Ishikawa (cell line): ENCODE measurements at regions not wholly inside any gene's neighbourhood (a gene's known extent, or its start where the extent isn't known, plus 50 kb on each side); places are given as distances from the start of the nearest gene placed in this dataset.

ENCODE experiments used
- CEBPB ChIP-seq: IDR thresholded peaks from 2 replicates; pipeline ENCODE4 v1.6.1; 2012
- CREB1 ChIP-seq: IDR thresholded peaks from 2 replicates; pipeline ENCODE4 v1.6.1; 2012; ENCODE audit warnings: low read depth
- EGR1 ChIP-seq: IDR thresholded peaks from 2 replicates; pipeline ENCODE4 v1.6.1; 2012
- EP300 ChIP-seq: IDR thresholded peaks from 2 replicates; pipeline ENCODE4 v1.6.1; 2012; ENCODE audit warnings: borderline replicate concordance
- FOXM1 ChIP-seq: IDR thresholded peaks from 2 replicates; pipeline ENCODE4 v1.6.1; 2012; ENCODE audit warnings: low read depth, borderline replicate concordance
- NFIC ChIP-seq: IDR thresholded peaks from 2 replicates; pipeline ENCODE4 v1.6.1; 2012
- RAD21 ChIP-seq: IDR thresholded peaks from 2 replicates; pipeline ENCODE4 v1.6.1; 2012; ENCODE audit warnings: low read depth
- TAF1 ChIP-seq: IDR thresholded peaks from 2 replicates; pipeline ENCODE4 v1.6.1; 2012; ENCODE audit warnings: low read depth, mild to moderate bottlenecking
- TCF12 ChIP-seq: IDR thresholded peaks from 2 replicates; pipeline ENCODE4 v1.6.1; 2012; ENCODE audit warnings: low read depth
- TEAD4 ChIP-seq: IDR thresholded peaks from 2 replicates; pipeline ENCODE4 v1.6.1; 2012
- YY1 ChIP-seq: IDR thresholded peaks from 2 replicates; pipeline ENCODE4 v1.6.1; 2012; ENCODE audit warnings: low read depth
- ZBTB7A ChIP-seq: IDR thresholded peaks from 2 replicates; pipeline ENCODE4 v1.6.1; 2012; ENCODE audit warnings: low read depth
- TF ChIP-seq, protein P1 (sequence below): IDR thresholded peaks from 2 replicates; pipeline ENCODE4 v1.6.1; 2012
- TF ChIP-seq, protein P2 (sequence below): IDR thresholded peaks from 2 replicates; pipeline ENCODE4 v1.6.1; 2012
- TF ChIP-seq, protein P3 (sequence below): IDR thresholded peaks from 2 replicates; pipeline ENCODE4 v1.6.1; 2012; ENCODE audit warnings: low read depth, mild to moderate bottlenecking

DNA sequence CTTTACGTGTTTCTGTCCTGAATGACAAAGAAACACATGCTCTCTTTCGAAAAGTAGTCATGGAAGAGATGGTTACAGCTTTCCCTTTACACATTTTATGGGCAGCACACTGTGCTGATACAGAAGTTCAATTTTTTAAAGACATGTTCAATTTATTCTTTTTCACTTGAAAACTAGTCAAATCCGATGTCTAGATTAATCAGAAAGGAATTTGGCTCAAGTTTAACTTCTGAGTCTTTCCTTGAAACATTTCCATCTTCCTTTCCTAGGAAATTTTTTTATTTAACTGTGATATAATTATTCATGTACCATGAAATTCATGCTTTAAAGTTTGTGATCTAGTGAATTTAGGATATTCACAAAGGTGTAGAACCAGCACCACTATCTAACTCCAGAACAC lies 360.1 kb downstream of the TNS3 start:
- TF ChIP-seq CREB1: no peak
- TF ChIP-seq TEAD4: no peak
- no peak for TF ChIP-seq TCF12
- no peak for TF ChIP-seq YY1
- TF ChIP-seq, protein P1, sequence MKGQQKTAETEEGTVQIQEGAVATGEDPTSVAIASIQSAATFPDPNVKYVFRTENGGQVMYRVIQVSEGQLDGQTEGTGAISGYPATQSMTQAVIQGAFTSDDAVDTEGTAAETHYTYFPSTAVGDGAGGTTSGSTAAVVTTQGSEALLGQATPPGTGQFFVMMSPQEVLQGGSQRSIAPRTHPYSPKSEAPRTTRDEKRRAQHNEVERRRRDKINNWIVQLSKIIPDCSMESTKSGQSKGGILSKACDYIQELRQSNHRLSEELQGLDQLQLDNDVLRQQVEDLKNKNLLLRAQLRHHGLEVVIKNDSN: no peak
- TF ChIP-seq CEBPB: no peak
- TF ChIP-seq, protein P2, sequence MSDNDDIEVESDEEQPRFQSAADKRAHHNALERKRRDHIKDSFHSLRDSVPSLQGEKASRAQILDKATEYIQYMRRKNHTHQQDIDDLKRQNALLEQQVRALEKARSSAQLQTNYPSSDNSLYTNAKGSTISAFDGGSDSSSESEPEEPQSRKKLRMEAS: no peak
- TF ChIP-seq EP300: no peak
- TF ChIP-seq EGR1: no peak
- TF ChIP-seq ZBTB7A: no peak
- TF ChIP-seq FOXM1: no peak
- TF ChIP-seq TAF1: no peak
- TF ChIP-seq, protein P3, sequence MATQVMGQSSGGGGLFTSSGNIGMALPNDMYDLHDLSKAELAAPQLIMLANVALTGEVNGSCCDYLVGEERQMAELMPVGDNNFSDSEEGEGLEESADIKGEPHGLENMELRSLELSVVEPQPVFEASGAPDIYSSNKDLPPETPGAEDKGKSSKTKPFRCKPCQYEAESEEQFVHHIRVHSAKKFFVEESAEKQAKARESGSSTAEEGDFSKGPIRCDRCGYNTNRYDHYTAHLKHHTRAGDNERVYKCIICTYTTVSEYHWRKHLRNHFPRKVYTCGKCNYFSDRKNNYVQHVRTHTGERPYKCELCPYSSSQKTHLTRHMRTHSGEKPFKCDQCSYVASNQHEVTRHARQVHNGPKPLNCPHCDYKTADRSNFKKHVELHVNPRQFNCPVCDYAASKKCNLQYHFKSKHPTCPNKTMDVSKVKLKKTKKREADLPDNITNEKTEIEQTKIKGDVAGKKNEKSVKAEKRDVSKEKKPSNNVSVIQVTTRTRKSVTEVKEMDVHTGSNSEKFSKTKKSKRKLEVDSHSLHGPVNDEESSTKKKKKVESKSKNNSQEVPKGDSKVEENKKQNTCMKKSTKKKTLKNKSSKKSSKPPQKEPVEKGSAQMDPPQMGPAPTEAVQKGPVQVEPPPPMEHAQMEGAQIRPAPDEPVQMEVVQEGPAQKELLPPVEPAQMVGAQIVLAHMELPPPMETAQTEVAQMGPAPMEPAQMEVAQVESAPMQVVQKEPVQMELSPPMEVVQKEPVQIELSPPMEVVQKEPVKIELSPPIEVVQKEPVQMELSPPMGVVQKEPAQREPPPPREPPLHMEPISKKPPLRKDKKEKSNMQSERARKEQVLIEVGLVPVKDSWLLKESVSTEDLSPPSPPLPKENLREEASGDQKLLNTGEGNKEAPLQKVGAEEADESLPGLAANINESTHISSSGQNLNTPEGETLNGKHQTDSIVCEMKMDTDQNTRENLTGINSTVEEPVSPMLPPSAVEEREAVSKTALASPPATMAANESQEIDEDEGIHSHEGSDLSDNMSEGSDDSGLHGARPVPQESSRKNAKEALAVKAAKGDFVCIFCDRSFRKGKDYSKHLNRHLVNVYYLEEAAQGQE: no peak
- TF ChIP-seq RAD21: no peak
- TF ChIP-seq NFIC: no peak

DNA sequence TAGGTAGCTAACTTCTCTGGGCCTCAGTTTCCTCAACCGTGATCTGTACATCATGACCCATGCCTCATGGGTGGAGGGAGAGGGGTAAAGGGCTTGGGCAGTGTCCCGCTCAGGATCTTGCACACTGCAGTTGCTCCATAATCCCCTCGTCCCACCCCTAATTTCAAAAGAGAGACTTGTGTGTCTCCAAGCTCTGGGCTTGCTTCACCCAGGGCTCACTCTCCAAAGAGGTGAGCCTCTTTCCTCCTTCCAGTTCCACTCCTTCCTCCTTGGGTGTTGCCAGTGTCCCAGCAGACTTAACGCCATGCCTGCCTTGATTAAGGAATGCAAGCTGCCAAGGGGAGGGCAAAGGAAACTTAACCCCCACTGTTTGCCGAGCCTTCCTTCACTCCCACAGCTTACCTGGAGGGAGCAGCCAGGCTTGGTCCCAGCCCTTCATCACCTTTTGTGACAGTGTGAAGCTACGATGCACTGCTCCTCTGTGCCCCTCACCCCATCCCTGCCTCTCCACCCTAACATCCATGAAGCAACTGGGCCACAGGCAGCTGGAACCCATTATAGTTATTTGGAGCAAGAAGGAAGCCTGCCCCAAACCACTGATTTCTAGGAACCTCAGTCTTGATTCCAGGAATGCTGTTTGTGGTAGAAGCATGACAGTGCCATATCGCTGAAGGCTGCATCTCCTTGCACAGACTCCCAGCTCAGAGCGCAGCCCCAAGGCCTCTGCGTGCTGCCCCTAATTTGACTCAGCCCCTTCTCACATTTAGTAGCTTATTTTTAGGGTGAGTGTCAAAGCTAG lies 363.3 kb downstream of the TNS3 start:
- no peak for TF ChIP-seq EGR1
- no peak for TF ChIP-seq ZBTB7A

DNA sequence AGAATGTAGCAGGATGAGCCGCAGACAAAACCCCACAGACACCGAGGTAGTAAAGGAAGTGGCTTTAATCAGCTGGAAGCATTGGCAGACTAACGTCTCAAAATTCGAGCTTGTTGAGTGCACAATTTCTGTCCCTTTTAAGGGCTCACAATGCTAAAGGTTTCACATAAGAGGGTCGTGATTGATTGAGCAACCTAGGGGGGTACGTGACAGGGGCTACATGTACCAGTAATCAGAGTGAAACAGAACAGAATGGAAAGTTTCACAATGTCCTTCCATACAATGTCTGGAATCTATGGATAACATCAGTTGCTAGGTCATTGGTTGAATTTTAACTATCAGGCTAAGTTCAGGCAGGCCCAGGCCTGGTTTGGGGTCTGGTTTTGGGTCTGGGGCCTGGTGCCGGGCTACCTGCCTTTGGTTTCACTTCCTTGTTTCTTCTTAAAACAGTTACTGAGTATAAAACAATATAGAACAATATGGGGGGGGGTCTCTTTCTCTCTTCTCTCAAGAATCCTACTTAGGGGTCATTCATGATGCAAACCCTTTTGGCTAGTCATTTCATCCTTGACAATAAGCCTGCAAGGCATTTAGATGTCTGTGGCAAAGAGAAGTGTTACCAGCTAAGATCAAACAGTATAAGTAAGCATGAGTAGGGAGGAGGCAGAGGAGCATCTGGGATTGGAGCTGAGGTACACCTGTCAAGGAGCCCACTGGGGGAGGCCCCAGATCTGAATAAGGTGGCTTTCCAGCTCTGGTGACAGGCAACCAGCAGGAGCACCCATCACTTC lies 364.1 kb downstream of the TNS3 start:
- TF ChIP-seq TCF12 (no peak), EP300 (no peak), RAD21 (no peak), CREB1 (no peak), TEAD4 (no peak), FOXM1 (no peak), YY1 (no peak), EGR1 (no peak)
- TF ChIP-seq, protein P1: no peak

DNA sequence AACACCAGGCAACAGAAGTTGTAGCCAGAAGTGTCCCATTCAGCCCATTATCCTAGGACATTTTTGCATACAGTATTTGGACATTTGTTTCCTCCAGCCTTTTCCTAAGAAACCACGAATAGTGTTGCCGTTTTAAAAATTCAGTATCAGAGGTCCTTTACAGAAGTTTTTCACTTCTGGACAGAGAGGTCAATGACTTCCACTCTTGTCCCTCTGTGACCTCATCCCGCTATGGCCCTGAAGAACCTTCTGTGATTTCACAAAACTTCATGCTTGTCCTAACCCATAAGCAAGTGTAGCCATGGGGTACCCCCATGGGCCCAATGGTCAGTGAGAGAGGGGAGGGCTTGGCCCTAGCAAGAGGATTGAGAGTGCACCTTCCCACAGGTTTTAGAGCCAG lies 364.8 kb downstream of the TNS3 start:
- TF ChIP-seq ZBTB7A: no peak
- no peak for TF ChIP-seq CREB1
- no peak for TF ChIP-seq YY1
- TF ChIP-seq TAF1: no peak
- no peak for TF ChIP-seq FOXM1
- TF ChIP-seq EGR1: no peak
- TF ChIP-seq, protein P1: no peak
- TF ChIP-seq TEAD4: no peak
- TF ChIP-seq, protein P2: no peak
- no peak for TF ChIP-seq CEBPB
- TF ChIP-seq TCF12: no peak
- no peak for TF ChIP-seq NFIC
- TF ChIP-seq RAD21: no peak
- TF ChIP-seq EP300: no peak
- TF ChIP-seq, protein P3: no peak

DNA sequence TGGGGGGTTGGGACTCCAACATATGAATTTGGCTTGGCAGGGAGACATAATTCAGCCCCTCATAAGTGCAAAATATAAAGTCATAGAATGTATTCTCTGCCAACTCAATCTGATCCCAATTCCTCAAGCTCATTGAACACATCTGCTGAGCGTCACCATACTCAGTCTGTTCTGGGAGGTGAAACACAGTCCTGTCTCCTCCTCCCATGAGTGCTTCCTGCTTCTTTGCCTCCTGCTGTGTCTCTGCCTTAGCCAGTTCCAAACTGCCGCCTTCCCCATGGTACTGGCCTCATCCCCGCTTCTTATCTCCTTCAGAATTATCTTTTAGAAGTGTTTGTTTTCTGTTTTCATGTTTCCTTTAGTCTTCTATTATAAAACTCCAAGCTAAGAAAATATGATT lies 365.5 kb downstream of the TNS3 start:
- no peak for TF ChIP-seq CEBPB
- TF ChIP-seq TEAD4: no peak
- TF ChIP-seq EP300: no peak
- TF ChIP-seq, protein P1: no peak
- TF ChIP-seq, protein P2: no peak
- TF ChIP-seq YY1: no peak
- TF ChIP-seq NFIC: no peak
- TF ChIP-seq RAD21: no peak
- no peak for TF ChIP-seq TCF12
- TF ChIP-seq EGR1: no peak
- TF ChIP-seq TAF1: no peak
- TF ChIP-seq ZBTB7A: no peak
- no peak for TF ChIP-seq CREB1
